ENCODE measurements at regions not wholly inside any gene's neighbourhood (a gene's known extent, or its start where the extent isn't known, plus 50 kb on each side); places are given as distances from the start of the nearest gene placed in this dataset.

DNA sequence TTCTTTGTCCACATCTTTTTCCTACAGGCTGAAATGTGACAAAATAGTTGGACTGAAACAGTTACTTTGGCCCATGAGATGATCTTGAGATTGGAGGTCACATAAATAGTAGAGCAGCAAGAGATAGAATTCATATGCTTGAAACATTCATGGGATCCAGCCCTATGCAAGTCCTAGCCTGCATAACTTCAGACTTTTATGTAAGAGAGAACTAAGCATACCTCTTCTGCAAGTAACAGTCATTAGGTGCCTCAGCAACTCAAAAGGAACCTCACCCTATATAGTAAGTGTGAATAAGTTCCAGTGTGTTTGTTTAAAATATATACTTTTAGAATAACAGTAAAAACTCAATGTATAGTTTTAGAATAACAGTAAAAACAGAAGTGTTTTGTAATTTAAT, 138.0 kb upstream of the P2RY1 start:
- TF ChIP-seq SUZ12 (IDR thresholded peaks at IDR 0.05; ENCODE audit: extremely low read depth, insufficient read depth, insufficient read length), result no peak
- TF ChIP-seq ZNF274 (IDR thresholded peaks at IDR 0.05; ENCODE audit: low read depth, low read length), result no peak
